Keratinocyte (primary cell): ENCODE measurements at regions not wholly inside any gene's neighbourhood (a gene's known extent, or its start where the extent isn't known, plus 50 kb on each side); places are given as distances from the start of the nearest gene placed in this dataset.

Experiments used
- DNase-seq: peaks from one replicate; pipeline ENCODE4 v3.0.0-alpha.2; 2011; ENCODE audit warnings: low read depth, missing footprints, low spot score
- FAIRE-seq: peaks from 2 replicates; lab custom pipeline; 2011; peaks lifted over from hg19 to GRCh38; lab: Jason Lieb, UNC
- H2AFZ ChIP-seq: 2 replicates; pipeline ENCODE4 v1.6.0; 2012; ENCODE audit warnings: low read length, control low read depth, inconsistent platforms; ENCODE audit not compliant: control insufficient read depth
- H3K27ac ChIP-seq: 2 replicates; pipeline ENCODE4 v1.5.1; 2011; ENCODE audit warnings: low read length; ENCODE audit not compliant: control insufficient read depth, insufficient read depth
- H3K27me3 ChIP-seq: 3 replicates; pipeline ENCODE4 v1.6.0; 2011; ENCODE audit warnings: low read length; ENCODE audit not compliant: control insufficient read depth, insufficient read depth; ENCODE audit errors: extremely low read depth
- H3K36me3 ChIP-seq, 2 experiments: 2 replicates in 1 of 2; 3 replicates in 1 of 2; pipeline ENCODE4 v1.5.1; 2011; ENCODE audit warnings: low read length in 2 of 2, mild to moderate bottlenecking in 1 of 2; ENCODE audit not compliant: control insufficient read depth in 2 of 2, insufficient read depth in 2 of 2; ENCODE audit errors: extremely low read depth in 1 of 2
- H3K4me1 ChIP-seq: 3 replicates; pipeline ENCODE4 v1.5.1; 2011; ENCODE audit warnings: low read length; ENCODE audit not compliant: control insufficient read depth, insufficient read depth; ENCODE audit errors: extremely low read depth
- H3K4me2 ChIP-seq: 3 replicates; pipeline ENCODE4 v1.6.0; 2011; ENCODE audit warnings: low read depth, low read length; ENCODE audit not compliant: control insufficient read depth, insufficient read depth; ENCODE audit errors: extremely low read depth
- H3K4me3 ChIP-seq, 3 experiments: fragments of 200-600 bp in 1 of 3; sonication (generic) in 1 of 3; 2 replicates in 2 of 3; 3 replicates in 1 of 3; pipeline ENCODE4 v1.5.1; 2011 to 2016; ENCODE audit warnings: low read length in 3 of 3, mild to moderate bottlenecking in 3 of 3, control low read depth in 2 of 3, inconsistent platforms in 1 of 3, low read depth in 1 of 3, mixed read lengths in 1 of 3, mixed run types in 1 of 3, moderate library complexity in 1 of 3; ENCODE audit not compliant: control insufficient read depth in 2 of 3, insufficient read depth in 2 of 3; ENCODE audit errors: extremely low read depth in 1 of 3
- H3K79me2 ChIP-seq: 2 replicates; pipeline ENCODE4 v1.6.0; 2012; ENCODE audit warnings: low read length; ENCODE audit not compliant: control insufficient read depth, insufficient read depth
- H3K9ac ChIP-seq: 3 replicates; pipeline ENCODE4 v1.6.0; 2011; ENCODE audit warnings: low read length; ENCODE audit not compliant: control insufficient read depth, insufficient read depth; ENCODE audit errors: extremely low read depth
- H3K9me1 ChIP-seq: 3 replicates; pipeline ENCODE4 v1.6.0; 2011; ENCODE audit warnings: low read length; ENCODE audit not compliant: control insufficient read depth, insufficient read depth; ENCODE audit errors: extremely low read depth
- H3K9me3 ChIP-seq: 2 replicates; pipeline ENCODE4 v1.5.1; 2012; ENCODE audit warnings: low read depth, low read length; ENCODE audit not compliant: control insufficient read depth
- H4K20me1 ChIP-seq: 3 replicates; pipeline ENCODE4 v1.6.0; 2011; ENCODE audit warnings: low read length; ENCODE audit not compliant: control insufficient read depth, insufficient read depth; ENCODE audit errors: extremely low read depth
- EZH2 ChIP-seq: IDR thresholded peaks from one replicate; pipeline ENCODE4 v1.6.1; 2012; ENCODE audit warnings: inconsistent platforms, mild to moderate bottlenecking, low read length, moderate library complexity
- dilution Hi-C: fragments of 300-500 bp; cut with MboI; formaldehyde crosslinking; loops from one replicate; pipeline ENCODE4 v1.7.0; 2020; ENCODE audit warnings: low sequenced_read_pairs; ENCODE audit not compliant: extremely low pct_ligation_motif_present
- TF ChIP-seq, protein P1 (sequence below), 3 experiments: IDR thresholded peaks in 1 of 3; conservative IDR thresholded peaks in 1 of 3; optimal IDR thresholded peaks in 1 of 3; 2 replicates in 2 of 3; 3 replicates in 1 of 3; pipeline versions ENCODE3 to v1.5.1; 2011; ENCODE audit warnings: low read length in 3 of 3, mild to moderate bottlenecking in 3 of 3, moderate library complexity in 2 of 3, control low read depth in 1 of 3, inconsistent platforms in 1 of 3; ENCODE audit not compliant: insufficient read depth in 2 of 3; ENCODE audit errors: extremely low read depth in 1 of 3

DNA sequence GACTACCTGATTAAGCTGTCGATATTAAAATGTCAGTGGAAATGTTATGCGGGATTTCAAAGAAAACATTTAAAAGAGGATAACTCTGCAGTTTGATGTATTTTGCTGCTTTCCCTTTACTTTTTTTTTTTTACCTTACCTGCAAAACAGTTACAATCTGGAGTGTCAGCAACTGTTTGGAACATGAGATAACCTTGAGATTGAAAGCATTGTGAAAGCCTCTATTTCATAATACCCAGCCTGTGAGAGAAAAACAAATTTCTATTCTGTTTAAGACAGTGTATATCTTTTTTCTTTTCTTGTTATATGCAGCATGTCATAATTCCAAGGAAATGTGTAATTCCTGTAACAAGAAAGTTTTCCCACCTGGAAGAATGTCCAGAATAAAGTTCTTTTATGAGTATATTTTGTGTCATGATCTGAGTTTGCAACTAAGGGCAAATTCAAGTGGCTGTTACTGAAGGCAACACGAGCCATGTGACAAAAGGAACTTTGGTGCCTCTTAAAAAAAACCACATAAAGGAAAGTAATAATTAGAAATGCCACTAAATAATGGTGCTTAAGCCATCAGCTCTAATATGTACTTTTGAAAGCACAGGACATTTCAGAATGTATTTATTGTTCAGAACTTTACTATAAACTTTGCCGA, 297.0 kb upstream of the DSEL start:
- DNase-seq = no peak

DNA sequence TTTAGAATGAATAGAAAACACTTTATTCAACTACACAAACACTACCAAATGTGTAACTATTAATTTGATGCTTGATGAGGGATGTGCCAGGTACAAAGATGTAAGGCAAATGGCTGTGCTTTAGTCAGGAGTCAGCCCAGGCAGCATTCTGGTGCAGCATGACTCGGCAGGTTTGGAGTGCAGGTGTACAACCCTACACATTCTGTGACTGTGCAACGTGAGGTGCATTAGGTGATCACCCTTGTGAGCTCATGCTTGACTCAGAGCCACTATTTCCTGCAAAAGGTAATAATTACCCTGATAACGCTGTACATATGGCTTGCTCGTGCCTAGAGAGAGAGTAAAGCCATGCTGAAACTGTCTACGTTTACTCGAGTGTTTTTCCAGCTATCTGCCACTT, 288.7 kb upstream of the DSEL start:
- no peak overlapping the region for H3K9ac ChIP-seq
- peak; percentile 13 for FAIRE-seq
- no peaks in the 10 kb centered on the region for H3K36me3 ChIP-seq
- no peaks in the 10 kb centered on the region for H3K9me1 ChIP-seq
- H2AFZ ChIP-seq = no peak overlapping the region
- H4K20me1 ChIP-seq = no peaks in the 10 kb centered on the region
- dilution Hi-C loops = no loop called here
- no peaks in the 10 kb centered on the region for H3K9me3 ChIP-seq
- H3K4me1 ChIP-seq = no peaks in the 10 kb centered on the region
- no peak for DNase-seq
- no peaks in the 10 kb centered on the region for H3K27me3 ChIP-seq
- no peaks in the 10 kb centered on the region for H3K79me2 ChIP-seq
- H3K27ac ChIP-seq = no peak overlapping the region
- H3K4me2 ChIP-seq = no peak overlapping the region
- no peak overlapping the region for H3K4me3 ChIP-seq
- no peak for TF ChIP-seq EZH2
- TF ChIP-seq, protein P1, sequence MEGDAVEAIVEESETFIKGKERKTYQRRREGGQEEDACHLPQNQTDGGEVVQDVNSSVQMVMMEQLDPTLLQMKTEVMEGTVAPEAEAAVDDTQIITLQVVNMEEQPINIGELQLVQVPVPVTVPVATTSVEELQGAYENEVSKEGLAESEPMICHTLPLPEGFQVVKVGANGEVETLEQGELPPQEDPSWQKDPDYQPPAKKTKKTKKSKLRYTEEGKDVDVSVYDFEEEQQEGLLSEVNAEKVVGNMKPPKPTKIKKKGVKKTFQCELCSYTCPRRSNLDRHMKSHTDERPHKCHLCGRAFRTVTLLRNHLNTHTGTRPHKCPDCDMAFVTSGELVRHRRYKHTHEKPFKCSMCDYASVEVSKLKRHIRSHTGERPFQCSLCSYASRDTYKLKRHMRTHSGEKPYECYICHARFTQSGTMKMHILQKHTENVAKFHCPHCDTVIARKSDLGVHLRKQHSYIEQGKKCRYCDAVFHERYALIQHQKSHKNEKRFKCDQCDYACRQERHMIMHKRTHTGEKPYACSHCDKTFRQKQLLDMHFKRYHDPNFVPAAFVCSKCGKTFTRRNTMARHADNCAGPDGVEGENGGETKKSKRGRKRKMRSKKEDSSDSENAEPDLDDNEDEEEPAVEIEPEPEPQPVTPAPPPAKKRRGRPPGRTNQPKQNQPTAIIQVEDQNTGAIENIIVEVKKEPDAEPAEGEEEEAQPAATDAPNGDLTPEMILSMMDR (optimal IDR thresholded peaks at IDR 0.05 in 1 of 3, IDR thresholded peaks at IDR 0.05 in 1 of 3, conservative IDR thresholded peaks at IDR 0.05 in 1 of 3; ENCODE audit: extremely low read depth in 1 of 3, insufficient read depth in 2 of 3, low read length in 3 of 3) = no peak

More for the DNA sequence above, 297.0 kb upstream of the DSEL start:
- H3K4me3 ChIP-seq = no peak overlapping the region
- no peaks in the 10 kb centered on the region for H4K20me1 ChIP-seq
- TF ChIP-seq, protein P1 (optimal IDR thresholded peaks at IDR 0.05 in 1 of 3, IDR thresholded peaks at IDR 0.05 in 1 of 3, conservative IDR thresholded peaks at IDR 0.05 in 1 of 3; ENCODE audit: extremely low read depth in 1 of 3, insufficient read depth in 2 of 3, low read length in 3 of 3) = no peak
- TF ChIP-seq EZH2 = no peak
- no peak overlapping the region for H3K27ac ChIP-seq
- no peak overlapping the region for H3K4me2 ChIP-seq
- no peaks in the 10 kb centered on the region for H3K4me1 ChIP-seq
- H3K36me3 ChIP-seq = no peaks in the 10 kb centered on the region
- no peaks in the 10 kb centered on the region for H3K9me3 ChIP-seq
- no peak overlapping the region for H2AFZ ChIP-seq
- H3K79me2 ChIP-seq = no peaks in the 10 kb centered on the region
- no peak for FAIRE-seq
- no peaks in the 10 kb centered on the region for H3K27me3 ChIP-seq
- H3K9me1 ChIP-seq = no peaks in the 10 kb centered on the region
- dilution Hi-C loops = no loop called here
- no peak overlapping the region for H3K9ac ChIP-seq
